ENCODE measurements at regions not wholly inside any gene's neighbourhood (a gene's known extent, or its start where the extent isn't known, plus 50 kb on each side); places are given as distances from the start of the nearest gene placed in this dataset.
A peak's percentile ranks its signal among the peaks of the same experiment; 100 is the strongest.

- Histone ChIP-seq H3K36me3 (ENCODE audit: control insufficient read depth, insufficient read depth, low read length) (peaks cover 25% of the 10 kb centered on the region), H3K4me1 (ENCODE audit: control insufficient read depth, insufficient read depth, low read length) (no peaks in the 10 kb centered on the region), H3K9me3 (ENCODE audit: control insufficient read depth, low read length) (peaks cover 10% of the 10 kb centered on the region), H3K27me3 (ENCODE audit: control insufficient read depth, insufficient read depth, low read length, poor library complexity, severe bottlenecking) (no peaks in the 10 kb centered on the region), H3K9ac (ENCODE audit: extremely low read depth, low read length, poor library complexity, severe bottlenecking) (no peak overlapping the region), H3K4me3 (ENCODE audit: low read length) (no peak overlapping the region), H3K27ac (ENCODE audit: low read depth, low read length) (no peak overlapping the region)
- Mint-ChIP-seq H3K4me1 (peaks cover 2% of the 10 kb centered on the region), H3K9me3 (peaks cover 4% of the 10 kb centered on the region), H3K27me3 (ENCODE audit: insufficient read depth) (peaks cover 2% of the 10 kb centered on the region), H3K4me3 (no peak overlapping the region), H3K36me3 (ENCODE audit: low read depth) (peaks cover 18% of the 10 kb centered on the region), H3K27ac (no peak overlapping the region)
- 91 to 93% methylated on average over 3 to 4 of the region's 4 CpGs for WGBS, 2 experiments (ENCODE audit: insufficient coverage in 1 of 2, insufficient read length in 1 of 2)
- peak; percentile 69 for DNase-seq
- TF ChIP-seq CTCF (conservative IDR thresholded peaks at IDR 0.05): peak; percentile 69
These were observed 137.2 kb downstream of the NOC3L start for GRCh38 chr10:94225589-94225988.

GRCh38 chr10:94230134-94230785, 132.5 kb downstream of the NOC3L start:
- H3K27me3 ChIP-seq (ENCODE audit: control insufficient read depth, insufficient read depth, low read length, poor library complexity, severe bottlenecking): no peaks in the 10 kb centered on the region
- H3K27ac ChIP-seq (ENCODE audit: low read depth, low read length): no peak overlapping the region
- TF ChIP-seq CTCF (conservative IDR thresholded peaks at IDR 0.05): no peak
- peaks cover 57% of the 10 kb centered on the region for H3K36me3 ChIP-seq (ENCODE audit: control insufficient read depth, insufficient read depth, low read length)
- DNase-seq: no peak
- H3K4me1 Mint-ChIP-seq: peaks cover 9% of the 10 kb centered on the region
- peaks cover 12% of the 10 kb centered on the region for H3K9me3 Mint-ChIP-seq
- H3K4me3 ChIP-seq (ENCODE audit: low read length): no peak overlapping the region
- no peak overlapping the region for H3K4me3 Mint-ChIP-seq
- H3K27ac Mint-ChIP-seq: no peak overlapping the region
- 92 to 97% methylated on average over 7 of the region's 7 CpGs for WGBS, 2 experiments (ENCODE audit: insufficient coverage in 1 of 2, insufficient read length in 1 of 2)
- peaks cover 21% of the 10 kb centered on the region for H3K9me3 ChIP-seq (ENCODE audit: control insufficient read depth, low read length)
- H3K36me3 Mint-ChIP-seq (ENCODE audit: low read depth): peaks cover 34% of the 10 kb centered on the region
- no peaks in the 10 kb centered on the region for H3K27me3 Mint-ChIP-seq (ENCODE audit: insufficient read depth)
- no peak overlapping the region for H3K9ac ChIP-seq (ENCODE audit: extremely low read depth, low read length, poor library complexity, severe bottlenecking)
- peaks cover 11% of the 10 kb centered on the region for H3K4me1 ChIP-seq (ENCODE audit: control insufficient read depth, insufficient read depth, low read length)

DNA sequence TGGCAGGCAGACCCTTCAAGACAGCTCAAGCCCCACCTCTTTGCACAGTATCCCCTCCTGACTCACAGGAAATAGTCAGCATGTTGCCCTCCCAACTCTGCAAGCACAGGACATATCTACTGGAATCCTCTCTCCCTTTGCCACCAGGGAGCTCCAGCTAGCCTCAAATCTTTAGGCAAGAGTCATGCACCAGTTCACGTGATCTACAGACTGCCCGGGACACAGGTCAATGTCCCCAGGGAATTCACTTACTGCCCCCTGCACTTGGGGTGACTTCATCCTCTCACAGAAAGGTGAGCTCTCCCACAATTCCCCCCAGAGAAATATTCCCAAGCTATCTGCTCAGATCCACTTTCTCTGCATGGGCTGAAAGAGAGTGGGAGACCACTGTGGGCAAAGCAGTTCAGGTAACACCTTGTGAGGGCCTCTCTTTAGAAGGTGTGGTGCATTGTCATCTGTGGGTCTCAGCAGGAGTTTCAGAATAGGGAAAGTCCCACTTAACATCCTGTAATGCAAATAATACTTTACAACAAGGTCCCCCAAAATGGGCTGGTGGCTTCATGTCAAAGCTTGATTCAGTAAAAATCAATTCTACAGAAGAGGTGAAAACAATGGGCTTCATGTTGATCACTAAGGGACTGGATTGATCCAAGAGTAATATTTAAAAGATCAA, 129.9 kb downstream of the NOC3L start:
- H3K27ac Mint-ChIP-seq: no peak overlapping the region
- peaks cover 21% of the 10 kb centered on the region for H3K9me3 ChIP-seq (ENCODE audit: control insufficient read depth, low read length)
- H3K27ac ChIP-seq (ENCODE audit: low read depth, low read length): no peak overlapping the region
- no peak for DNase-seq
- no peaks in the 10 kb centered on the region for H3K27me3 ChIP-seq (ENCODE audit: control insufficient read depth, insufficient read depth, low read length, poor library complexity, severe bottlenecking)
- H3K9me3 Mint-ChIP-seq: peaks cover 12% of the 10 kb centered on the region
- H3K36me3 ChIP-seq (ENCODE audit: control insufficient read depth, insufficient read depth, low read length): peaks cover 70% of the 10 kb centered on the region
- H3K4me3 ChIP-seq (ENCODE audit: low read length): no peak overlapping the region
- H3K4me3 Mint-ChIP-seq: no peak overlapping the region
- no peak overlapping the region for H3K9ac ChIP-seq (ENCODE audit: extremely low read depth, low read length, poor library complexity, severe bottlenecking)
- TF ChIP-seq CTCF (conservative IDR thresholded peaks at IDR 0.05): no peak
- WGBS, 2 experiments (ENCODE audit: insufficient coverage in 1 of 2, insufficient read length in 1 of 2): 87 to 91% methylated on average over 2 of the region's 2 CpGs
- peaks cover 21% of the 10 kb centered on the region for H3K4me1 Mint-ChIP-seq
- peaks cover 35% of the 10 kb centered on the region for H3K36me3 Mint-ChIP-seq (ENCODE audit: low read depth)
- peaks cover 20% of the 10 kb centered on the region for H3K4me1 ChIP-seq (ENCODE audit: control insufficient read depth, insufficient read depth, low read length)
- no peaks in the 10 kb centered on the region for H3K27me3 Mint-ChIP-seq (ENCODE audit: insufficient read depth)
